GM03348 (cell line): ENCODE measurements at regions not wholly inside any gene's neighbourhood (a gene's known extent, or its start where the extent isn't known, plus 50 kb on each side); places are given as distances from the start of the nearest gene placed in this dataset.
"Not testable (repeated sequence)": the region's sequence is repeated elsewhere in the genome, so short reads cannot be mapped to it uniquely, and the experiment has no call there.

Experiments used
- DNase-seq: peaks from one replicate; pipeline ENCODE4 v3.0.0; 2012; ENCODE audit warnings: low spot score

GRCh38 chr1:213790565-213790964 is 197.2 kb upstream of the PROX1 start:
- no peak for DNase-seq

- DNase-seq = no peak
These were observed 194.2 kb upstream of the PROX1 start for GRCh38 chr1:213793482-213794067.

DNA sequence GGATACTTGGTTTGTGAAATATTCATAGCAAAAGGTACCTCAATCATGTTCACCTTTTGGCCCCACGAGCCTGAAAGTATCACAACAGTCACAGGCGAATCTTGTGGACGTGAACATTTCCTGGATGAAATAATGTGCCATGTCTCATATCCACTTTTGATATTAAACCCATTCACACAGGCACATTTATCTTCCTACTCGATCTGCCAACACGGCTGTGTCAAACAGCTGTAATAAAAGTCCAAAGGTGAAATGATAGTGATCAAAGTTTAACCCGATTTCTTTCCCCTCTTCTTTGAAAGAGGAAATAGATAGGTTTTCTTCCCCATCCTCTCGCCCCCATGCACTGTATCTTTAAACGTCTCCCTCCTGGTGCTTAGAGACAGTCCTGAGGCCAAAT is 191.2 kb upstream of the PROX1 start:
- DNase-seq = no peak

DNA sequence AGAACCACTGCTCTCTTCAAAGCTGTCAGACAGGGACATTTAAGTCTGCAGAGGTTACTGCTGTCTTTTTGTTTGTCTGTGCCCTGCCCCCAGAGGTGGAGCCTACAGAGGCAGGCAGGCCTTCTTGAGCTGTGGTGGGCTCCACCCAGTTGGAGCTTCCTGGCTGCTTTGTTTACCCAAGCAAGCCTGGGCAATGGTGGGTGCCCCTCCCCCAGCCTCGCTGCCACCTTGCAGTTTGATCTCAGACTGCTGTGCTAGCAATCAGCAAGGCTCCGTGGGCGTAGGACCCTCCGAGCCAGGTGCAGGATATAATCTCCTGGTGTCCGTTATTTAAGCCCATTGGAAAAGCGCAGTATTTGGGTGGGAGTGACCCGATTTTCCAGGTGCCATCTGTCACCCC is 179.5 kb upstream of the PROX1 start:
- not testable (repeated sequence) for DNase-seq

GRCh38 chr1:213817156-213817555 is 170.6 kb upstream of the PROX1 start:
- no peak for DNase-seq

DNA sequence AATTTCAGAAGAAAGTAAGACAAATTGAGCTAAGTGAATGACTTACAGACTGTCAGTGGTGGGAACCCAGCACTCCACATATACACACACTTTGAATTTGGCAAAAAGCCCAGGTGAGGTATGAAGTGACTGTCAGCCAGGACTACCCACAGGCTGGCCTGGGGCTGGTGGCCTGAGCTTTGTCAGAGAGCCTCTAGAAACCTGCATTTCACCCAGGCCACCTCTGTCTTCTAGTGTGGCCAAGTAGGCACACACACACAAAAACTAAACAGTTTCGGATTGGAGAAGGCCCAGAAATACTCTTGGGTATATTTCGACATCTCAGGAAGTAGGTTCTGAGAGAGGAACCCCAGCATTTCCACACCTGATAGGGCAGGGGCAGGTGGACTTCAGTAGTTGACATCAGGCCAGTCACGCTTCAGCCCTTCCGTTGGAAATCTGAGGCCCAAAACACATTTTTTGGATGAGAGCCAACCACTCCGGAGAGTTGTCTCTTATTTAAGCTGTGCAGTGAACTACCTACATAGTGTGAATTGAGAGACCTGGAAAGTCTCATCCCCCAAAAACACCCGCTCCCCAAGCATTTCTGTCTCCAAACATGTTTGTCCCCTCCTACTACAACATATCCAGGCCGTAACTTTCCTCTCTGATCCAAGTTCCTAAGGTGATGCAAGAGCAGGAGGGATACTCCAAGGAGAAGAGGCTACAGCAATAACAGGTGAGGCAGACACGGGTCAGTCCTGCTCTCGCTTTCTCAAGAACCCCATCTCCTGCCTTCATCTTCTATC is 167.2 kb upstream of the PROX1 start:
- no peak for DNase-seq

DNA sequence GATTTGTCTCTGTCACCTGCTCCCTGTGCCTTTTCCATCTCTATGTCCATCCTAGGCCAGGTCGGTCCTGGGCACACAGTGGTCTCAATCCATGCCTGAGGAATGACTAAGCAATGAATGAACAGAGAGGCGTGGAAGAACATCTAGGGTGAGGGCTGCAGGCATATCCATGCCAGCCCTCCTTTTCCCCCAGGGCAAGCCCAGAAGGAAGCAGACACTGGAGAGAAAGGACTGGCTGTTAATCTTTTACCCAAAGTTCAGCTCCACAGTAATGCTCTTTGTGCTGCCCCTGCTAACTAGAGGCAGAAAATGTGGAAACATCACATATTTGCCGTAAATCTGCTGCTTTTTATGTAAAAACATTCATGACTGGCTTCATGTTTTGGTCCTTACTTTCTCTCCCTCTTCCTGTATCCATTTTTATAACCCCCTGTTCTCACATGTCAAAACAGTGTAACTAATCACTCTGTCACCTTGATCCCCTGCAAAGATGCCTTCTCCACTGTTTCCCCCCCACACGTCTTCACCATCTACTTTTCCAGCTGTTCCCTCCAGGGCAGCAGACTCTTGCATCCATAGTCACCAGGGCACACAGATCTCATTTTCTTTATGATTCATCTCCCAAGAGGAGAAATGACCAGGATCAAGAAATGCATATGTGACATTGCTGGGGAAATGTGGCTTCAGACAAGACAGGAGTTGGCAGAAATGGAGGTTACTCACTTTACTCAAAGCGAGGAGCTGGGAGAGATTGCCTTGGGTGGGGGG is 166.4 kb upstream of the PROX1 start:
- no peak for DNase-seq

- no peak for DNase-seq
These were observed 165.8 kb upstream of the PROX1 start for GRCh38 chr1:213821943-213822334.

DNA sequence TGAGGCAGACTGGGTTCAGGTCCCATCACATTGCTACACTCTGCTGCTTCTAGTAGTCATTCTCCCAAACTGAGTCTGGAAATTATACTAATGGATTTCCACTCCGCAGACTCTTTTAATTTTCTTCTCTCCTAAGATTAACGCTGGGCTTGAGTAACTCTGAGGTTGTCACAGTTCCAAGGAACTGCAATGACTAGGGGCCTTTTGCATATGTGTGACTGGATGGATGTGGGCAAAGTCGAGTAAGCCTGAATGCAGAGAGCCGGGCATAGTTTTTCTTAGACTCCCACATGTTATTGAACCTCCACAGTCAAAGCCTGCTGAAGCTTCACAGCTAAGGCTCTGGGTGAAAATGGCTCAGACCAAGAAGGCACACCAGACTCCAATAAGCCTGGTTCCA is 160.9 kb upstream of the PROX1 start:
- no peak for DNase-seq

GRCh38 chr1:213828867-213829266 is 158.9 kb upstream of the PROX1 start:
- DNase-seq = no peak

DNA sequence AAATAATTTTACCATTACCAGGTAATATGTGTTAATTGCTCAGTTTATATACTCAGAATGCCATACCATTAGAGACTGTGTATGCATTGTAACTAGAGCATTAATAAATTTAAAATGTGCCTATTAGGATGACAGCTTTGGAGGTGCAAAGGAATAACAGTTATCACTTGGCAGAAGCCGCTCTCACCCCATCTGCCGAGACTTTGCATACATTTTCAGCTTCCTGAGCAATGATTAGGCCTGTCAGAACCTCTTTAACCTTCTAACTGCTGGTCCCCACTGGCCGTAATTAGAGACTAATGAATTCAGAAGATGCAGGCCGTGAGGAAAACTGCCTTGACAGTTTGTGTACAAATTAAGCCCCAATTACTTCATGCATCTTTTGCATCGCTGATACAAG is 158.0 kb upstream of the PROX1 start:
- no peak for DNase-seq

GRCh38 chr1:213830371-213830770 is 157.4 kb upstream of the PROX1 start:
- no peak for DNase-seq

DNA sequence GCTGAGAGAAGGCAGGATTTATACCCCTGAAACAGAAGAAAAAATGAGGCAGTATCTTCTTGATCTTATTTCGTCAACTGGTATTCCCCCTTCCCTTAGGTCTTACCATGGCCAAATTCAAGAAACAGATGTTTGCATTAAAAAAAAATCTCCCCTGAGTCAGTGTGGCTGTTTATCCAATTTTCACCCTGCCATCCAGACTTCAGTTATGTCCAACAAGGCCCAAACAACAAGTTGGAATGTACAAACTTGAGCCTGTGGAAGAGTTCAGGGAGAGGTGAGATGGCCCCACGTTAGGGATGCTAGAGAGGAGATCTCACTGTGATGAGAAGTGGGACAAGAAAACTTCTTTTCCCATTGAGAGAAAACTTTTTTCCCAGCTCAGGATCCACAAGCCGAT is 147.2 kb upstream of the PROX1 start:
- no peak for DNase-seq

DNA sequence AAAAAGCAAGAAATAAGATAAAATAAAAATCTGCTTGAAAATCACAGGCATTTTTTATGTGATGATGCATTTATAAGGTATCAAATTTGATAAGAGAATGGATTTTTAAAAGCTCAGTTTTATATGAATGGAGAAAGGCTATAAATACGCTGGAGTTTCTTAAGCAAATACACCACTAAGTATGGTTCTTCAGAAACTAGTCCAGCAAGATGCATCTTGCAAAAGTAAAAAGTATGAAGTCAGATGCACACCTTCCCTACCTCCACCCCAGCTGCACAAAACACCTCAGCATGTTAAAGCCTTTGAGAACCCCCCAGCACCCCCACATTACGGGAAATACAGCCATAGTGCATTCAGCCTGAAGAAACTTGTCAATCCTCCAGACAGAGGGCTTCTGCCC is 143.1 kb upstream of the PROX1 start:
- no peak for DNase-seq

- no peak for DNase-seq
These were observed 135.7 kb upstream of the PROX1 start for GRCh38 chr1:213852107-213852506.

DNA sequence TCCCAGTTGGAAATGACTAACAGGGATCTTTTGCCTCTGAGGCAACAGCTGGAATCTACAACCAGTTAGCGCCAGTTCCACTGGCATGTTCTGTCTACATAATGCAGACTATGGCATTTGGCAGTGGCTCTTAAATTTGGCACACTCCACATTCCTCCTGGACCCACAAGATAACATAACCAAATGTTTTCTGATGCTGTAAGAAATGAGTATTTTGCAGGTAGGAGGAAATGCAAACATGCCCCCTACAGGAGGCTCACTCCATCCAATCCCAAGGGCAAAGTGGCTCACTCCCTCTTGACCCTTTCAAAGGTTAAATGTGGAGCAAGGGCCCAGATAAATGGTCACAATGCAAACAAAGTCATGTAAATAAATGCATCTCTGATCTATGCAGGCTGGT is 129.2 kb upstream of the PROX1 start:
- DNase-seq = no peak

DNA sequence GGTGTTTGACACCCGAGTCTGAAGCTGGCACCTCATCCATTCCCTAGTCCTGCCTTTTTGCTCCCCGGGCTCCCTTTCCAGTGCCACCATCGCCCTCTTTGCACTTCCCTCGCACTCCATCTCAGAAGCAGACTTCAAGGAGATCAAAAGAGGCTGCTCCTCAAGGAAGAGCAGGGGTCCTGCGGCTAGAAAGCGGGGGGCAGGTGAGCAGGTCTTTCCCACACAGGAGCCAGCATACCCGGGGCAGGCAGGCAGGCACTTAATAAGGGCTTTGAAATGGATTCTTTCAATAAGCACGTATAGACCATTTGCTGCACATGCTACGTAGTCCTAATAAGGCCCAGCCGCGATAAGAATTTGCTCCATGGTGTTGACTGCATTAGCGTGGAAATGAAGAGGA is 125.9 kb upstream of the PROX1 start:
- DNase-seq = no peak

DNA sequence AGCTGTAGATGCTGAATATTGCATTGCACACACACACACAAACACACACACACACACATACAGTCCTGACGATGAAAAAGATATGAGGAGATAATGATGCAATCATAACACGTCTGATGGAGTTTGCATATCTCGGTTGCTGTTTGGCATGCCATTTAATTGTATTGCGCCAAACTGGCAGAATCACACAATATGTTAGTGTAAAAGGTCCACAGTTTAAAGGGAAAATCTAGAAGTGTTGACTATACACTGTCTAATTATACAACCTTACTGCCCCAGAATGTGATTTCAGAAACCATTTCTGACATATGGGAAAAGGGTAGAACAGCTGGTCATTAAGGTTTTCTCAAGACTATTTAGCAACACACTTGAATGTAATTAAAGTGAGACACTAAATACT is 123.7 kb upstream of the PROX1 start:
- no peak for DNase-seq

DNA sequence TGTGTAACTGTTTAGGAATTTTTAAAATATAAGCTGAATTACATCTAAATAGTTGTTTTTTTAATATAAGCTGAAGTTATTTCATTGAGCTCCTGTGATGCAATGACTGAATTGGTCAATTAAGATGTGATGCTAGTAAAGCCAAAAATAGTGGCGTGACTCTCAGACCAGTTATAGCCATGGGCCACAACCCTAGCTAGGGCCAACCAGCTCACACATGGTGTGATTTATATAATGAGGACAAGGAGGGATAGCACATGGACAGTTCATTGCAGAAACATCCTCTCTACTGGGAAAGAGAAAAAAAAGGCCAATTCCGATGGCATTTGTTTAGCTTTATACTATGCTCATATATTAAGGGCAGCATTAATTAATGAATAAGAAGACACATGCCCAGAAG is 119.3 kb upstream of the PROX1 start:
- DNase-seq = no peak

- DNase-seq = no peak
These were observed 116.6 kb upstream of the PROX1 start for GRCh38 chr1:213871179-213871578.

- DNase-seq = no peak
These were observed 113.0 kb upstream of the PROX1 start for GRCh38 chr1:213874789-213875188.

DNA sequence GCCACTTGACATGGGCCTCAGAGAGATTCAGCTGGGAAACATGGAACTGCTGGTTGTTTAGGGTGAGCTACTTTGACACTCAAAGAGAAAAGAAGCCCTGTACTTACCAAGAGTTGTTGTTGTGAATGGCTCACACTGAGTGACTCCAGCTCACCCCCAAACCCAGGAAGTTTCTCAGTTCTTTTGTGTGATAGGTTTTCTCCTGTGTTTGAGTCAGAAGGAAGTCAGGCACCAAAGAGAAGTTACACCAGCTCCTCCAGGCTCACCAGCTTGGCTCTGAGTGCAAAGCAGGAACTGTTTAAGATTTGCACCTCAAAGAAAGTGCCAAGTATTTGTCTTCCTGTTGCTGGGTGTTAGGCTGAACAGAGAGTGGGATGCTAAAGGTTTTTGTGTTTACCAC is 111.2 kb upstream of the PROX1 start:
- DNase-seq = no peak

- no peak for DNase-seq
These were observed 104.2 kb upstream of the PROX1 start for GRCh38 chr1:213883618-213884017.
